Heart left ventricle (tissue), 13 donors: ENCODE measurements at regions not wholly inside any gene's neighbourhood (a gene's known extent, or its start where the extent isn't known, plus 50 kb on each side); places are given as distances from the start of the nearest gene placed in this dataset.
"Not testable (repeated sequence)": the region's sequence is repeated elsewhere in the genome, so short reads cannot be mapped to it uniquely, and the experiment has no call there.

Source experiments
- CTCF ChIP-seq, 12 donors: fragments of 200-600 bp; sonication (generic) in 4 of 12; IDR thresholded peaks; one replicate each; pipeline versions ENCODE4 v1.5.0 to v1.8.0; 2018 to 2022; ENCODE audit warnings: antibody characterized with exemption in 12 of 12, mild to moderate bottlenecking in 5 of 12
- POLR2A ChIP-seq, 2 donors: fragments of 450-650 bp; IDR thresholded peaks; one replicate each; pipeline ENCODE4 v1.6.1; 2017; ENCODE audit warnings: antibody characterized with exemption in 2 of 2, mild to moderate bottlenecking in 2 of 2, moderate library complexity in 2 of 2
- donor health status: ischemic (EF 13 %, LVEDD 7.1; RV severe dilation, severe dysfunction).
- donor health status: DM: no; HTN: yes; CAD: no.
- donor health status: DM: no; HTN: no; CAD: no.
- donor health status: ischemic (EF 25% LVEDD 6.9; RV normal size, moderate dysfunction).
- donor health status: ischemic (EF 25% LVEDD 5.7; RV mildly dilated, moderate dysfunction).
- donor health status: ischemic (EF 35%, LVEDD 5.7; RV mildly dilated, moderate dysfunction).
- donor health status: nonischemic (EF 11% LVEDD 7.7; RV severe dilation, severe dysfunction).
- donor health status: DM: yes; HTN: yes; CAD: no.
- donor health status: PGD.
- donor health status: ischemic (EF 29% LVEDD 5.4; RV normal size, mild dysfunction).
- donor health status: nonischemic (EF 23%, LVEDD 6.1; RV moderate dilation, normal function).

- not testable (repeated sequence) for TF ChIP-seq CTCF, POLR2A (IDR thresholded peaks at IDR 0.05)
These were observed 865.9 kb upstream of the CDH10 start for GRCh38 chr5:25510692-25511091.
